Neutrophil (primary cell): ENCODE measurements at regions not wholly inside any gene's neighbourhood (a gene's known extent, or its start where the extent isn't known, plus 50 kb on each side); places are given as distances from the start of the nearest gene placed in this dataset.
"Not testable (repeated sequence)": the region's sequence is repeated elsewhere in the genome, so short reads cannot be mapped to it uniquely, and the experiment has no call there.

Experiments
- H3K27ac ChIP-seq: fragments of 200-600 bp; sonication (generic); 2 replicates; pipeline ENCODE4 v1.5.1; 2016; ENCODE audit warnings: mild to moderate bottlenecking, moderate library complexity
- H3K27me3 ChIP-seq: fragments of 200-600 bp; sonication (generic); 2 replicates; pipeline ENCODE4 v1.6.0; 2016; ENCODE audit warnings: mild to moderate bottlenecking
- H3K36me3 ChIP-seq: fragments of 200-600 bp; sonication (generic); 2 replicates; pipeline ENCODE4 v1.5.1; 2017
- H3K4me1 ChIP-seq, 2 experiments: fragments of 200-600 bp in 1 of 2; sonication (generic) in 1 of 2; 1 replicate in 1 of 2; 2 replicates in 1 of 2; pipeline versions ENCODE4 v1.5.1 to v1.6.1; 2013 to 2016; ENCODE audit warnings: low read depth in 1 of 2, low read length in 1 of 2, mild to moderate bottlenecking in 1 of 2, moderate library complexity in 1 of 2; ENCODE audit not compliant: control insufficient read depth in 1 of 2, insufficient read depth in 1 of 2
- H3K4me3 ChIP-seq, 2 experiments: fragments of 200-600 bp in 1 of 2; sonication (generic) in 1 of 2; 1 replicate in 1 of 2; 2 replicates in 1 of 2; pipeline ENCODE4 v1.5.1; 2013 to 2016; ENCODE audit warnings: low read depth in 1 of 2, low read length in 1 of 2, mild to moderate bottlenecking in 1 of 2, moderate library complexity in 1 of 2
- H3K9me3 ChIP-seq: fragments of 200-600 bp; sonication (generic); 2 replicates; pipeline ENCODE4 v1.5.1; 2016
- CTCF ChIP-seq: fragments of 200-600 bp; sonication (generic); IDR thresholded peaks from 2 replicates; pipeline ENCODE4 v1.5.1; 2016; ENCODE audit warnings: antibody characterized with exemption

- no peak for TF ChIP-seq CTCF
Observed at GRCh38 chr14:105659935-105660527, 133.6 kb downstream of the TMEM121 start.

GRCh38 chr14:105660816-105661531 is 134.6 kb downstream of the TMEM121 start:
- Histone ChIP-seq H3K4me1 (no peaks in the 10 kb centered on the region), H3K4me3 (no peak overlapping the region), H3K27me3 (no peaks in the 10 kb centered on the region), H3K36me3 (no peaks in the 10 kb centered on the region), H3K9me3 (no peaks in the 10 kb centered on the region), H3K27ac (no peak overlapping the region)
- no peak for TF ChIP-seq CTCF

More at GRCh38 chr14:105659935-105660527, 133.6 kb downstream of the TMEM121 start:
- H3K9me3 ChIP-seq: no peaks in the 10 kb centered on the region
- H3K4me3 ChIP-seq: no peak overlapping the region
- no peaks in the 10 kb centered on the region for H3K27me3 ChIP-seq
- H3K4me1 ChIP-seq: no peaks in the 10 kb centered on the region
- no peaks in the 10 kb centered on the region for H3K36me3 ChIP-seq
- no peak overlapping the region for H3K27ac ChIP-seq

DNA sequence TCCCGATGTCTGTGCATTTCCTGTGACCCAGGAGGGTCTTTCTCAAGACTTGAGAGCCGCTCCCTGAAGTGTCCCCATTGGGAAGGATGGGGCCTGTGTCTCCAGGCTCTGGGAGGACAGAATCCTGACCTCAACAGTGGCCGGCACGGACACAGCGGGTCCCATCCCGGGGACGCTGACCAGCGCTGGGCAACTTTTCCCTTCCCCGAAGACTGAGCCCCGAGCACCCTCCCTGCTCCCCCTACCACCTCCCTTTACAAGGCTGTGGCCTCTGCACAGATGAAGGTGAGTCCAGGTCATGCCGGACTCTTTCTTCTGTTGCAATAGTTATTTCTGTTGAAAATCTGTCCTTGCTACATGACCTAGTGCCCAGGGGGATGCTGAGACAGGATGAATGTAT is 135.7 kb downstream of the TMEM121 start:
- not testable (repeated sequence) for H3K27ac ChIP-seq, H3K27me3 ChIP-seq, H3K4me3 ChIP-seq, H3K9me3 ChIP-seq, H3K36me3 ChIP-seq, H3K4me1 ChIP-seq

GRCh38 chr14:105662592-105662991 is 136.2 kb downstream of the TMEM121 start:
- not testable (repeated sequence) for H3K9me3 ChIP-seq, H3K4me1 ChIP-seq, H3K36me3 ChIP-seq, H3K4me3 ChIP-seq, H3K27me3 ChIP-seq, H3K27ac ChIP-seq

DNA sequence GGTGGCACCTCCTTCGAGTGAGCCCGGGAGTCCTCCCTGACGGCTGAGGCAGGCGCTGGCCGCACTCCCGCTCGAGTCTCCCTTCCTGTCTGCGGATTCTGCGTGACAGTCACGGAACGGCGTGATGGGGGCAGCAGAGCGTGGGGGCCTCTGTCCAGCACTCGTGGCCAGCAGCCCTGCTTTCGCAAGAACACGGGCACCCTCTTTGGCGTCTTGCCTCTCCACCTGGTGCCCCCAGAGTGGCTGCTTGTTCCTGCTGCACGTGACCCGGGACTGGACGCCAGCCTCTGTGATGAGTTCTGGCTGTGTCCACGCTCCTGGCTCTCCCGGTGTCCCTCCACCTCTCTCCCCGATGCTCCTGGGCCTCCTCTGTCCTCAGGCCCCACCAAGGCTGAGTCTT is 136.9 kb downstream of the TMEM121 start:
- H3K9me3 ChIP-seq, H3K27ac ChIP-seq, H3K4me1 ChIP-seq: not testable (repeated sequence)

DNA sequence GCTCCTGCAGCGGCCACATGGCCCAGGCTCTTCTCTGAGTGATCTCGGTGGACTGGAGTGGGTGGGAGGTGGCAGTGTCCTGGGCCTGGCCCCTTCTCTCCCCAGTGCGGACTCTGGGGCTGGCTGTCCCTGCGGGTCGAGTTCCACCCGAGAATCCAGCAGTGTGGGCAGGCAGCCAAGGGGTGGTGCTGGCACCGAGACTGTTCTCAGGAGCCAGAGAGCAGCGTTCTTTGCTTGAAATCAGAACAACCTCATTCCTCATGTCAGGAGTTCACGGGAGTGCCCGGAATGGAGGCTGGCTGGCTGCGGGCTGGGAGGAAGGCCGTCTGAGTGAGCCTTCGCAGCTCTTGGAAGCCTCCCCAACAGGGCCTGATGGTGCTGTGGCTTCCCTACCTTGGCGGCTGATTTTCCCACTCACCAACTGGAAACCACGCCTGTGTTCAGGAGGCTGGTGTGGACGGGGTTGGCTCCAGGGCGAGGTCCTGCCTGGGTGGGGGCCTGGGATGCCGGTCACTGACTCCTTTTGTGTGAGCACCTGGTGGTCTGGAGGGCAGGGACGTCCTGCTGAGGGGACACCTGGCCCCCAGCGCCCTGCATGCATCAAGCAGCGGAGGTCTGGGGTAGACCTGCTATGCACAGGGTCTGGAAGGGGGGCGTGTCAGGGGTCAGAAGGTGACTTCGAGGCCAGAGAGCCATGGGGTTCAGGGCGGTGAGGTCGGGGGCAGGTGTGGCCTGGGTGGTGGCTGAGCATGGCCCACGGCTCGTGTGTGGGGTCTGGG is 137.6 kb downstream of the TMEM121 start:
- not testable (repeated sequence) for H3K4me1 ChIP-seq, H3K27me3 ChIP-seq, H3K9me3 ChIP-seq, H3K27ac ChIP-seq, H3K4me3 ChIP-seq, H3K36me3 ChIP-seq

More for the DNA sequence above, 136.9 kb downstream of the TMEM121 start:
- H3K36me3 ChIP-seq, H3K27me3 ChIP-seq, H3K4me3 ChIP-seq: not testable (repeated sequence)

DNA sequence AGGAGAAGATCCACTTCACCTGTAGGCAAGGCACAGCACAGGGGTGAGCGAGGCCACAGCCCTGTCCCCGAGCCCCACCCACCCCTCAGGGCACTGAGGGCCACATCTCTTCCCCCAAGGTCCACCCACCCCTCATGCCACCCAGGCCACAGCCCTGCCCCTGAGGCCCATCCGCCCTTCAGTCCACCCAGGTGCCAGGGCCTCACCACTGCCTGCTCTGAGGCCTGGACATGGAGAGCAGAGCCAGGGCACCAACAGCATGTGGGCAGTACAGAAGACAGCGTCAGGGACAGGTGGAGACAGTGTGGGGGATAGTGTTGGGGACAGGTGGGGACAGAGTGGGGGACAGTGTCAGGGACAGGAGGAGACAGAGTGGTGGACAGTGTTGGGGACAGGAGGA is 138.3 kb downstream of the TMEM121 start:
- Histone ChIP-seq H3K27me3 (no peaks in the 10 kb centered on the region), H3K9me3 (no peaks in the 10 kb centered on the region), H3K36me3 (no peaks in the 10 kb centered on the region), H3K27ac (no peak overlapping the region), H3K4me1 (no peaks in the 10 kb centered on the region), H3K4me3 (no peak overlapping the region)
- TF ChIP-seq CTCF: no peak
